PFSK-1 (cell line): ENCODE measurements at regions not wholly inside any gene's neighbourhood (a gene's known extent, or its start where the extent isn't known, plus 50 kb on each side); places are given as distances from the start of the nearest gene placed in this dataset.

Experiments
- FOXP2 ChIP-seq: optimal IDR thresholded peaks from 2 replicates; pipeline ENCODE3; 2011; ENCODE audit warnings: borderline replicate concordance, control low read depth, inconsistent platforms; ENCODE audit not compliant: insufficient read depth; ENCODE audit errors: extremely low read length, extremely low read depth
- POLR2AphosphoS5 ChIP-seq: IDR thresholded peaks from 2 replicates; pipeline ENCODE4 v1.6.1; 2012; ENCODE audit warnings: low read depth, mild to moderate bottlenecking, control low read depth, low read length, moderate library complexity
- REST ChIP-seq, 2 experiments: IDR thresholded peaks; 2 replicates each; pipeline versions ENCODE4 v1.6.1 to v1.8.0; 2011 to 2012; ENCODE audit warnings: low read depth in 2 of 2, low read length in 2 of 2, control low read depth in 1 of 2, inconsistent platforms in 1 of 2, mild to moderate bottlenecking in 1 of 2, moderate library complexity in 1 of 2; ENCODE audit not compliant: insufficient read depth in 1 of 2
- SIN3A ChIP-seq: IDR thresholded peaks from 2 replicates; pipeline ENCODE4 v1.6.1; 2012; ENCODE audit warnings: mild to moderate bottlenecking, low read length, moderate library complexity, borderline replicate concordance; ENCODE audit not compliant: insufficient read depth
- TAF1 ChIP-seq: IDR thresholded peaks from 2 replicates; pipeline ENCODE4 v1.6.1; 2012; ENCODE audit warnings: low read length, control low read depth, borderline replicate concordance; ENCODE audit not compliant: insufficient read depth

- no peak for TF ChIP-seq REST (IDR thresholded peaks at IDR 0.05; ENCODE audit: insufficient read depth in 1 of 2, low read depth in 2 of 2, low read length in 2 of 2)
- no peak for TF ChIP-seq FOXP2
- TF ChIP-seq TAF1: no peak
- no peak for TF ChIP-seq POLR2AphosphoS5
- no peak for TF ChIP-seq SIN3A
Observed at GRCh38 chr17:71003736-71004135, 834.4 kb downstream of the KCNJ2 start.

- TF ChIP-seq TAF1: no peak
- no peak for TF ChIP-seq POLR2AphosphoS5
- TF ChIP-seq REST (IDR thresholded peaks at IDR 0.05; ENCODE audit: insufficient read depth in 1 of 2, low read depth in 2 of 2, low read length in 2 of 2): no peak
- no peak for TF ChIP-seq FOXP2
- no peak for TF ChIP-seq SIN3A
Observed at GRCh38 chr17:71004413-71004812, 835.1 kb downstream of the KCNJ2 start.

- TF ChIP-seq SIN3A: no peak
- TF ChIP-seq FOXP2: no peak
- TF ChIP-seq TAF1: no peak
- no peak for TF ChIP-seq POLR2AphosphoS5
- no peak for TF ChIP-seq REST (IDR thresholded peaks at IDR 0.05; ENCODE audit: insufficient read depth in 1 of 2, low read depth in 2 of 2, low read length in 2 of 2)
Observed at GRCh38 chr17:71011391-71011790, 842.1 kb downstream of the KCNJ2 start.

- TF ChIP-seq SIN3A (no peak), POLR2AphosphoS5 (no peak), FOXP2 (no peak), REST (IDR thresholded peaks at IDR 0.05; ENCODE audit: insufficient read depth in 1 of 2, low read depth in 2 of 2, low read length in 2 of 2) (no peak), TAF1 (no peak)
Observed at GRCh38 chr17:71019699-71020098, 850.4 kb downstream of the KCNJ2 start.

- TF ChIP-seq POLR2AphosphoS5 (no peak), REST (IDR thresholded peaks at IDR 0.05; ENCODE audit: insufficient read depth in 1 of 2, low read depth in 2 of 2, low read length in 2 of 2) (no peak), FOXP2 (no peak), TAF1 (no peak), SIN3A (no peak)
Observed at GRCh38 chr17:71022758-71023157, 853.4 kb downstream of the KCNJ2 start.
